Liver (tissue), 8 donors: ENCODE measurements at regions not wholly inside any gene's neighbourhood (a gene's known extent, or its start where the extent isn't known, plus 50 kb on each side); places are given as distances from the start of the nearest gene placed in this dataset.

Source experiments
- DNase-seq: peaks from one replicate; pipeline ENCODE4 v3.0.0-alpha.2; 2017; ENCODE audit warnings: low spot score
- H3K27ac ChIP-seq, 2 donors: one replicate each; pipeline ENCODE4 v1.7.0; 2013; ENCODE audit warnings: inconsistent platforms in 2 of 2, low read length in 2 of 2, control low read depth in 1 of 2, low read depth in 1 of 2, mild to moderate bottlenecking in 1 of 2
- H3K27me3 ChIP-seq, 4 donors: one replicate each; pipeline versions ENCODE4 v1.6.1 to v1.7.0; 2013; ENCODE audit warnings: low read length in 3 of 4, inconsistent platforms in 1 of 4, mild to moderate bottlenecking in 1 of 4, moderate library complexity in 1 of 4; ENCODE audit not compliant: control insufficient read depth in 4 of 4, insufficient read depth in 4 of 4
- H3K36me3 ChIP-seq, 4 donors: one replicate each; pipeline versions ENCODE4 v1.6.1 to v1.7.0; 2013; ENCODE audit warnings: low read length in 3 of 4, mild to moderate bottlenecking in 3 of 4, low read depth in 1 of 4, moderate library complexity in 1 of 4; ENCODE audit not compliant: control insufficient read depth in 4 of 4, insufficient read depth in 3 of 4
- H3K4me1 ChIP-seq, 4 donors: one replicate each; pipeline versions ENCODE4 v1.6.1 to v1.7.0; 2013; ENCODE audit warnings: low read length in 3 of 4, mild to moderate bottlenecking in 3 of 4, moderate library complexity in 1 of 4; ENCODE audit not compliant: control insufficient read depth in 4 of 4, insufficient read depth in 4 of 4
- H3K4me3 ChIP-seq, 3 donors: one replicate each; pipeline versions ENCODE4 v1.6.1 to v1.7.0; 2013; ENCODE audit warnings: low read length in 3 of 3, control low read depth in 1 of 3, low read depth in 1 of 3, mild to moderate bottlenecking in 1 of 3
- H3K9ac ChIP-seq, 2 donors: one replicate each; pipeline ENCODE4 v1.7.0; 2013; ENCODE audit warnings: low read length in 2 of 2, mild to moderate bottlenecking in 2 of 2, moderate library complexity in 2 of 2, control low read depth in 1 of 2, low read depth in 1 of 2
- H3K9me3 ChIP-seq, 4 donors: one replicate each; pipeline versions ENCODE4 v1.6.1 to v1.7.0; 2013; ENCODE audit warnings: low read length in 3 of 4; ENCODE audit not compliant: control insufficient read depth in 4 of 4
- EGR1 ChIP-seq, 2 donors: IDR thresholded peaks; 2 replicates each; pipeline ENCODE4 v1.6.1; 2016 to 2018; ENCODE audit warnings: antibody characterized with exemption in 2 of 2, low read depth in 2 of 2
- HNF4A ChIP-seq, 2 donors: conservative IDR thresholded peaks; 2 replicates each; pipeline ENCODE4 v1.6.1; 2016; ENCODE audit warnings: antibody characterized with exemption in 2 of 2, mild to moderate bottlenecking in 2 of 2
- HNF4G ChIP-seq: IDR thresholded peaks from 2 replicates; pipeline ENCODE4 v1.6.1; 2016; ENCODE audit warnings: antibody characterized with exemption
- JUND ChIP-seq, 2 donors: IDR thresholded peaks; 2 replicates each; pipeline ENCODE4 v1.6.1; 2016; ENCODE audit warnings: antibody characterized with exemption in 2 of 2
- NR2F2 ChIP-seq: IDR thresholded peaks from 2 replicates; pipeline ENCODE4 v1.6.1; 2016; ENCODE audit warnings: antibody characterized with exemption
- RAD21 ChIP-seq, 2 donors: IDR thresholded peaks; 2 replicates each; pipeline ENCODE4 v1.6.1; 2016; ENCODE audit warnings: antibody characterized with exemption in 2 of 2, mild to moderate bottlenecking in 2 of 2
- SP1 ChIP-seq: IDR thresholded peaks from 2 replicates; pipeline ENCODE4 v1.6.1; 2018; ENCODE audit warnings: antibody characterized with exemption, mild to moderate bottlenecking
- TAF1 ChIP-seq: conservative IDR thresholded peaks from 2 replicates; pipeline ENCODE4 v1.6.1; 2016; ENCODE audit warnings: antibody characterized with exemption, mild to moderate bottlenecking
- YY1 ChIP-seq: IDR thresholded peaks from 2 replicates; pipeline ENCODE4 v1.6.1; 2016; ENCODE audit warnings: antibody characterized with exemption, mild to moderate bottlenecking
- WGBS: extraction: QIAGEN DNeasy Blood & Tissue Kit; methylation state at CpG from one replicate; pipeline ENCODE4 v1.1.7; 2013; 5-methylcytosine and 5-hydroxymethylcytosine counted together
- TF ChIP-seq, protein P1 (sequence below): IDR thresholded peaks from 2 replicates; pipeline ENCODE4 v1.6.1; 2016; ENCODE audit warnings: antibody characterized with exemption
- TF ChIP-seq, protein P2 (sequence below): fragments of 150-350 bp; IDR thresholded peaks from 2 replicates; pipeline ENCODE4 v1.5.1; 2017; ENCODE audit warnings: improper control_type of control experiment, low read depth, low read length; ENCODE audit not compliant: missing input control
- donor health status: healthy.
- donor health status: healthy.
- donor health status: healthy.
- donor health status: healthy.
- donor health status: healthy.

DNA sequence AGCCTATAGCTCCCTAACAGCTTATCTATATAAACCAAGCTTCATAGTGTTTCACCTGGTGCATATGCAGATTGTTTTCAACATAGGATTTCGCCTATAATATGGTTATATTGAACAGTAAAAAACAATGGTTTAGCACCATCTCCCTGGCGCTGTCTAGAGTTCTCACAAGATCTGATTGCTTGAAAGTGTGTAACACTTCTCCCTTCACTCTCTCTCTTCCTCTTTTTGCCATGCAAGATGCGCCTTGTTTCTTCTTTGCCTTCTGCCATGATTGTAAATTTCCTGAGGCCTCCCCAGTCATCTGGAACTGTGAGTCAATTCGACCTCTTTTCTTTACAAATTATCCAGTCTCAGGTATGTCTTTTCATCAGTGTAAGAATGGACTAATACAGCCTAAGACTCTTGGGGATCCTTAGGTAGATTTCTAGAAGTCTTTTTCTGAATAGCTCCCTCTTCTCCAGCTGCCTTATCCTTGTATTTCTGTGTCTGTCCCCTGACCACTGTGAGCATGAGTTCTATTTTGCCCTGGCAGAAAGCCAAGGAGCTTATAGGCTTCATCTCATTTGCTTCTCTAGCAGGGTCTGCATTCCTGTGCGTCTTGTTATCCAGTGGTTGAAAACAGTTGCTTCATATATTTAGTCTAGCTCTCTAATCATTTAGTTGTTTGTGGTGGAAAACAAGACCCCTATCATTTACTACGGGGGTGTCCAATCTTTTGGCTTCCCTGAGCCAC lies 401.6 kb downstream of the GPD2 start:
- 77% methylated on average over 6 of the region's 6 CpGs for WGBS

DNA sequence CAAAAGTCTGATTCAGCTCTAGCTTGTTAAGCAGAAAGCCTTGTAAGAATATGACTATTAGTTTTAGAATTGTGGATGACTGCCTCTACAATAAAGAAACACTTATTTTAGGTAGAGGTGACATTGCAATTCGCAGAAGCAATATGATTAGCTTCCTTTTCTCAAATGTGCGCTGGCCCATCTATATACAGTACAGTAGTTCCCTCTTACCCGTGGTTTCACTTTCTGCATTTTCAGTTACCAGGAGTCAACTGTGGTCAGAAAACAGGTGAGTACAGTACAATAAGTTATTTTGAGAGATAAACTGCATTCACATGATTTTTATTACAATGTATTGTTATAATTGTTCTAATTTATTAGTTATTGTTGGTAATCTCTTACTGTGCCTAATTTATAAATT lies 405.1 kb downstream of the GPD2 start:
- TF ChIP-seq EGR1 (IDR thresholded peaks at IDR 0.05; ENCODE audit: low read depth in 2 of 2): no peak
- TF ChIP-seq TAF1: no peak
- no peak for TF ChIP-seq JUND (IDR thresholded peaks at IDR 0.05)
- no peak for TF ChIP-seq YY1
- TF ChIP-seq HNF4G: no peak
- TF ChIP-seq, protein P1, sequence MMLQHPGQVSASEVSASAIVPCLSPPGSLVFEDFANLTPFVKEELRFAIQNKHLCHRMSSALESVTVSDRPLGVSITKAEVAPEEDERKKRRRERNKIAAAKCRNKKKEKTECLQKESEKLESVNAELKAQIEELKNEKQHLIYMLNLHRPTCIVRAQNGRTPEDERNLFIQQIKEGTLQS: no peak
- TF ChIP-seq NR2F2: no peak
- TF ChIP-seq SP1: no peak
- WGBS: 91% methylated on average over 3 of the region's 3 CpGs
- Histone ChIP-seq H3K9ac (no peak overlapping the region), H3K27ac (no peak overlapping the region), H3K4me1 (no peaks in the 10 kb centered on the region), H3K27me3 (no peaks in the 10 kb centered on the region), H3K4me3 (no peak overlapping the region), H3K36me3 (no peaks in the 10 kb centered on the region), H3K9me3 (no peaks in the 10 kb centered on the region)
- no peak for DNase-seq

More for the DNA sequence above, 401.6 kb downstream of the GPD2 start:
- no peak for TF ChIP-seq NR2F2
- TF ChIP-seq RAD21 (IDR thresholded peaks at IDR 0.05): no peak
- no peak for TF ChIP-seq YY1
- H3K4me3 ChIP-seq: no peak overlapping the region
- no peaks in the 10 kb centered on the region for H3K36me3 ChIP-seq
- no peaks in the 10 kb centered on the region for H3K9me3 ChIP-seq
- H3K27ac ChIP-seq: no peak overlapping the region
- no peak overlapping the region for H3K9ac ChIP-seq
- H3K4me1 ChIP-seq: no peaks in the 10 kb centered on the region
- DNase-seq: no peak
- no peaks in the 10 kb centered on the region for H3K27me3 ChIP-seq

DNA sequence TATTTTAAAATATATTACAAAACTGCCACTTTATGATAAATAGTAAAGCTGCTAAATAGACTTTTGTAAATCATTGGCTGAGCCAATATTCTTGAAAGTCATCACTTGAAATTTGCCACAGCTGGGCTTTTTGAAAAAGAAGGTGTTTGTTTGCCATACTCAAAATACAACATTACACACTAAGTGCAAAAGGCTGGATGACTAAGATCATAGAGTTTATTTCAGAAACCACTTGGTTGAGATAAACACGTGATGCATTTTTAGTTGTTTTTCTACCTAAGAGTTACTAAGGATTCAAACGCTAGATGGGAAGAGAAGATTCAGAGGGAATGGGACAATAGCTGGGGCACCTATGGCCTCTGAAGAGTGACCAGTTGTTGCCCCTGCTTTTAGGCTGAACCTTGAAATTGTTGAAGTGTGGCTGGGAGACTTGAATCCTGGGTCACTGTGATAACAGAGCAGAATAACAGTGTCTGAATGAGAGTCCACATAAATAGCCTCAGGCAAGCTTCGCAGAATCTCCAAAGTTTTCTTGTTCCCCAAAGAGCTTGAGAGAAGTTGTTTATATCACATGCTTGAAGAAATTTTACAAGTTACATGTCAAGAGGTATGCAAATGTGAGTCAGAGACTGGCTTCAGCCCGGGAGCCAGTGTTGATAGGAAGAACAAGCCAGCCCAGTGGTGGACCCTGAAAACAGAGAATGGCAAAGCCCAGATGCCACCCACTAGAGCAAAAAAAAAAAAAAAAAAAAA lies 409.8 kb downstream of the GPD2 start:
- H3K27me3 ChIP-seq: no peaks in the 10 kb centered on the region
- TF ChIP-seq HNF4G (no peak), HNF4A (conservative IDR thresholded peaks at IDR 0.05) (no peak)
- TF ChIP-seq, protein P2, sequence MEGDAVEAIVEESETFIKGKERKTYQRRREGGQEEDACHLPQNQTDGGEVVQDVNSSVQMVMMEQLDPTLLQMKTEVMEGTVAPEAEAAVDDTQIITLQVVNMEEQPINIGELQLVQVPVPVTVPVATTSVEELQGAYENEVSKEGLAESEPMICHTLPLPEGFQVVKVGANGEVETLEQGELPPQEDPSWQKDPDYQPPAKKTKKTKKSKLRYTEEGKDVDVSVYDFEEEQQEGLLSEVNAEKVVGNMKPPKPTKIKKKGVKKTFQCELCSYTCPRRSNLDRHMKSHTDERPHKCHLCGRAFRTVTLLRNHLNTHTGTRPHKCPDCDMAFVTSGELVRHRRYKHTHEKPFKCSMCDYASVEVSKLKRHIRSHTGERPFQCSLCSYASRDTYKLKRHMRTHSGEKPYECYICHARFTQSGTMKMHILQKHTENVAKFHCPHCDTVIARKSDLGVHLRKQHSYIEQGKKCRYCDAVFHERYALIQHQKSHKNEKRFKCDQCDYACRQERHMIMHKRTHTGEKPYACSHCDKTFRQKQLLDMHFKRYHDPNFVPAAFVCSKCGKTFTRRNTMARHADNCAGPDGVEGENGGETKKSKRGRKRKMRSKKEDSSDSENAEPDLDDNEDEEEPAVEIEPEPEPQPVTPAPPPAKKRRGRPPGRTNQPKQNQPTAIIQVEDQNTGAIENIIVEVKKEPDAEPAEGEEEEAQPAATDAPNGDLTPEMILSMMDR: no peak
- DNase-seq: no peak
- H3K36me3 ChIP-seq: no peaks in the 10 kb centered on the region
- no peak overlapping the region for H3K4me3 ChIP-seq
- no peak overlapping the region for H3K9ac ChIP-seq
- no peaks in the 10 kb centered on the region for H3K9me3 ChIP-seq
- H3K27ac ChIP-seq: no peak overlapping the region
- WGBS: 66% methylated on average over 4 of the region's 4 CpGs
- H3K4me1 ChIP-seq: no peaks in the 10 kb centered on the region
